ENCODE measurements at regions not wholly inside any gene's neighbourhood (a gene's known extent, or its start where the extent isn't known, plus 50 kb on each side); places are given as distances from the start of the nearest gene placed in this dataset.
"Not testable (repeated sequence)": the region's sequence is repeated elsewhere in the genome, so short reads cannot be mapped to it uniquely, and the experiment has no call there.

DNA sequence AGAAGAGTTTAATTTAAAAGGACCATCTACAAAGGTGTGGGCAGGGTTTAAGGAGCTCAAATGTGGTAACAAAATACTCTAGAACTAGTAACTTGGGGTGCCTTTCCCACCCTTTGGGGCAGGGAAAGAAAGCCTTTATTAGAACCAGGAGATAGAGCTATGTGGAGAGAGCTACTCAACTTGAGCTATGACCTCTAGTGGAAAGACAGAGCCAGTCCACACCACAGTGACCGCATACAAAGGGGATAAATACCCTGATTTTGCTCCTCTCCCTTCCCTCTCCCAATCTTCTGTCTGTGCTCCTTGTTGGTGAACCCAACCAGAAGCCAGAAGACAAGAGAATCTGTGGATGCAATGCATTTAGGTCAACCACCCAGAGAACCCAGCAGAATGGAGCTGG is 54.4 kb upstream of the JAK1 start:
- Histone ChIP-seq H2AFZ (ENCODE audit: low read depth, low read length) (no peak overlapping the region), H3K27me3 (ENCODE audit: insufficient read depth, low read length) (no peaks in the 10 kb centered on the region), H3K4me3 (ENCODE audit: low read length) (no peak overlapping the region), H3K36me3 (ENCODE audit: insufficient read depth, low read length) (no peaks in the 10 kb centered on the region), H3K9me3 (ENCODE audit: low read length) (peaks cover 6% of the 10 kb centered on the region), H3K4me1 (ENCODE audit: insufficient read depth, low read length) (no peaks in the 10 kb centered on the region)

DNA sequence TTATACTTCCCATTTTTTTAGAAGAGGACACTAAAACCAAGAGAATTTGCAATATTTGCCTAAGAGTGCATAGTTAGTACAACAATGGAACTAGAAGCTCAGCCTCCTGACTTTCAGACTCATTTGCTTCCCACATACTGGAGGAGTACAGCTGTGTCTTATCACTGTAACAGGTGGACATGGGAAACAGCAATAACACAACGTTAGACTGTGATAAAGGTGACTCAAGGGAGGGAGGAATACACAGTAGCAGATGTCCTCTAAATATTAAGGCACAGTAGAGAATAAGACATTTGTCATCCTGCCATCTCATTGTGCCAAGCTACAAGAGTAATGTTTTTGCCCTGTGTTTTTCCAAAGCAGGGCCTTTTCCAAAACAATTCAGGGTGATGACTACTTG is 55.4 kb upstream of the JAK1 start:
- H3K36me3 ChIP-seq (ENCODE audit: insufficient read depth, low read length) = no peaks in the 10 kb centered on the region
- H3K4me1 ChIP-seq (ENCODE audit: insufficient read depth, low read length) = no peaks in the 10 kb centered on the region
- peaks cover 3% of the 10 kb centered on the region for H3K9me3 ChIP-seq (ENCODE audit: low read length)
- no peaks in the 10 kb centered on the region for H3K27me3 ChIP-seq (ENCODE audit: insufficient read depth, low read length)
- H3K4me3 ChIP-seq (ENCODE audit: low read length) = no peak overlapping the region
- H2AFZ ChIP-seq (ENCODE audit: low read depth, low read length) = no peak overlapping the region

DNA sequence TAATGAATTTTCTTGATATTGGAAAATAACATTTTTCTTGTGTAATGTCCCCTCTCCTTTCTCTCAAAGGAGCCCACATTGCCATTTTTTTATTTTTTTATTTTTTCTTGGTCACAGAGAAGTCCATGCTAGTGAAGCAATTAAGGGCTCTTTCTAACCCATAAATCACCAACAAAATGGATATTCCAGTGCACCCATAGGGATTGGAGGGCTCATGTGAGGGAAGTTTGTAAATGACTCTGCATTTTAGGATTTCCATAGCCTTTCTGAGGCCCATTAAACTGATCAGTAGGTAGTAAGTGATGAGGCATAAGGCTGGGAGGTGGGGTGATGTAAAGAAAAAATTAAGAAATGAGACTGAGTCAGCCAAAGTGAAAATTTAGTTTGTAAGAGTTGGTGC is 55.9 kb upstream of the JAK1 start:
- Histone ChIP-seq H3K36me3 (ENCODE audit: insufficient read depth, low read length) (no peaks in the 10 kb centered on the region), H3K4me1 (ENCODE audit: insufficient read depth, low read length) (no peaks in the 10 kb centered on the region), H3K9me3 (ENCODE audit: low read length) (peaks cover 3% of the 10 kb centered on the region), H3K27me3 (ENCODE audit: insufficient read depth, low read length) (no peaks in the 10 kb centered on the region), H2AFZ (ENCODE audit: low read depth, low read length) (no peak overlapping the region), H3K4me3 (ENCODE audit: low read length) (no peak overlapping the region)

GRCh38 chr1:65025794-65026193 is 59.4 kb upstream of the JAK1 start:
- no peak overlapping the region for H3K4me3 ChIP-seq (ENCODE audit: low read length)
- no peaks in the 10 kb centered on the region for H3K36me3 ChIP-seq (ENCODE audit: insufficient read depth, low read length)
- H3K27me3 ChIP-seq (ENCODE audit: insufficient read depth, low read length) = no peaks in the 10 kb centered on the region
- H3K9me3 ChIP-seq (ENCODE audit: low read length) = peaks cover 3% of the 10 kb centered on the region
- no peaks in the 10 kb centered on the region for H3K4me1 ChIP-seq (ENCODE audit: insufficient read depth, low read length)
- H2AFZ ChIP-seq (ENCODE audit: low read depth, low read length) = no peak overlapping the region

- Histone ChIP-seq H3K36me3 (ENCODE audit: insufficient read depth, low read length) (no peaks in the 10 kb centered on the region), H3K9me3 (ENCODE audit: low read length) (peaks cover 3% of the 10 kb centered on the region), H3K4me3 (ENCODE audit: low read length) (no peak overlapping the region), H3K27me3 (ENCODE audit: insufficient read depth, low read length) (no peaks in the 10 kb centered on the region), H2AFZ (ENCODE audit: low read depth, low read length) (no peak overlapping the region), H3K4me1 (ENCODE audit: insufficient read depth, low read length) (no peaks in the 10 kb centered on the region)
These were observed 59.9 kb upstream of the JAK1 start for GRCh38 chr1:65026235-65026634.

GRCh38 chr1:65027666-65028358 is 61.5 kb upstream of the JAK1 start:
- Histone ChIP-seq H3K4me1 (ENCODE audit: insufficient read depth, low read length) (no peaks in the 10 kb centered on the region), H3K36me3 (ENCODE audit: insufficient read depth, low read length) (no peaks in the 10 kb centered on the region), H2AFZ (ENCODE audit: low read depth, low read length) (no peak overlapping the region), H3K9me3 (ENCODE audit: low read length) (peaks cover 3% of the 10 kb centered on the region), H3K4me3 (ENCODE audit: low read length) (no peak overlapping the region), H3K27me3 (ENCODE audit: insufficient read depth, low read length) (no peaks in the 10 kb centered on the region)

- H2AFZ ChIP-seq (ENCODE audit: low read depth, low read length); H3K27me3 ChIP-seq (ENCODE audit: insufficient read depth, low read length); H3K4me3 ChIP-seq (ENCODE audit: low read length); H3K4me1 ChIP-seq (ENCODE audit: insufficient read depth, low read length); H3K9me3 ChIP-seq (ENCODE audit: low read length); H3K36me3 ChIP-seq (ENCODE audit: insufficient read depth, low read length): not testable (repeated sequence)
These were observed 63.1 kb upstream of the JAK1 start for GRCh38 chr1:65029434-65029833.

- not testable (repeated sequence) for H2AFZ ChIP-seq (ENCODE audit: low read depth, low read length); H3K9me3 ChIP-seq (ENCODE audit: low read length); H3K4me3 ChIP-seq (ENCODE audit: low read length); H3K36me3 ChIP-seq (ENCODE audit: insufficient read depth, low read length); H3K4me1 ChIP-seq (ENCODE audit: insufficient read depth, low read length); H3K27me3 ChIP-seq (ENCODE audit: insufficient read depth, low read length)
These were observed 68.5 kb upstream of the JAK1 start for GRCh38 chr1:65034879-65035278.

DNA sequence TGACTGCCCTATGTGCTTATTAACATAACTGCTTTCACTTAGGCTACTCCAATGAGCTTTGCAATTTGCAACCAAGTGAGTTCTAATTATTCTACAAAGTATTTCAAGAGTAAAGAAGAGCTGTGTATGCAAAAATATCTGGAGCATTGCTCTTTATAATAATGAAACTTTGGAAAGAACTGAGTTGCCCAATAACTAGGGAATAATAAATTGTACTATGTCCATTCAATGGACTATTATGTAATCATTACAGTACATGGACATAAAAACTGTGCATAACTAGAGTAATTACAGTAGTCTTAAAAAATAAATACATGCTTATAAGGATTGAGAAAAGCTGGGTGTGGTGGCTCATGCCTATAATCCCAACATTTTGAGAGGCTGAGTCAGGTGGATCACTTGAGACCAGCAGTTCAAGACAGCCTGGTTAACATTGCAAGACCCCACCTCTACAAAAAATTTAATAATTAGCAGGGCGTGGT is 70.3 kb upstream of the JAK1 start:
- Histone ChIP-seq H2AFZ (ENCODE audit: low read depth, low read length) (no peak overlapping the region), H3K4me3 (ENCODE audit: low read length) (no peak overlapping the region), H3K9me3 (ENCODE audit: low read length) (no peaks in the 10 kb centered on the region)

DNA sequence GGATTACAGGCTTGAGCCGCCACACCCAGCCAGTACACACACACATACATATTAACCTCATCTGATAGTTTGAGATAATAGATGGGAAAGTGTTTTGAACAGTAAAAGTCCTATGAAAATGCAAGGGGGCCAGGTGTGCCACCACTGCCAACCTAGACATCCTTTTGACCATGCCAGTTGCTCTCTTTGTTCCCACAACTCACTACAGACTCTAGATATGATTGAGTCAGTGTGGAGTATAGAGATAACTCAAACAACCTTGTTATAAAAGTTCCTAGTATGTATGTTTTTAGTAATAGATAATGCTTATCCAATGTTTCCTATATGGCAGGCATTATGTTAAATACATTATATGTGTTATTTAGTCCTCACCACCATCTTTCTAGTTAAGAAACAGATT is 72.7 kb upstream of the JAK1 start:
- Histone ChIP-seq H3K9me3 (ENCODE audit: low read length) (no peaks in the 10 kb centered on the region), H3K36me3 (ENCODE audit: insufficient read depth, low read length) (peaks cover 2% of the 10 kb centered on the region), H3K4me3 (ENCODE audit: low read length) (no peak overlapping the region), H3K4me1 (ENCODE audit: insufficient read depth, low read length) (no peaks in the 10 kb centered on the region), H2AFZ (ENCODE audit: low read depth, low read length) (no peak overlapping the region), H3K27me3 (ENCODE audit: insufficient read depth, low read length) (no peaks in the 10 kb centered on the region)

More for the DNA sequence above, 70.3 kb upstream of the JAK1 start:
- Histone ChIP-seq H3K27me3 (ENCODE audit: insufficient read depth, low read length) (no peaks in the 10 kb centered on the region), H3K36me3 (ENCODE audit: insufficient read depth, low read length) (peaks cover 2% of the 10 kb centered on the region), H3K4me1 (ENCODE audit: insufficient read depth, low read length) (no peaks in the 10 kb centered on the region)

DNA sequence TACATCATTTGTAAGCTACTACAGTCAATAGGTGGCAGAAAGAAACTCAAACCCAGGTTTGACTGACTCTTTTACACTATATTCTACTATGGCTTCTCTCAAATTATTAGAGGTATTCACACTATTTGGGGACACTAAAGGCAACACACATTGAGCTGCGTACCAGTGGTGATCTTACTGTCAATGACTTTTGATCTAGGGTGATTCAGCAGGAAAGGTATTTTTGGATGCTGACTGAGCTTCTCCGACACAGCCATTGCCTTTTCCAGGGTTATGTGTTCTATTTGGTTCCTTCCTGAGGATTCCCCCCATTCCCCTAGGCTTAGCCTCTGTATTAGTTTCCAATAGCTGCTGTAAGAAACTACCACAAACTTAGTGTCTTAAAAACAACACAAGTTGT is 73.2 kb upstream of the JAK1 start:
- no peak overlapping the region for H2AFZ ChIP-seq (ENCODE audit: low read depth, low read length)
- no peaks in the 10 kb centered on the region for H3K9me3 ChIP-seq (ENCODE audit: low read length)
- H3K27me3 ChIP-seq (ENCODE audit: insufficient read depth, low read length) = no peaks in the 10 kb centered on the region
- no peaks in the 10 kb centered on the region for H3K4me1 ChIP-seq (ENCODE audit: insufficient read depth, low read length)
- peaks cover 2% of the 10 kb centered on the region for H3K36me3 ChIP-seq (ENCODE audit: insufficient read depth, low read length)
- H3K4me3 ChIP-seq (ENCODE audit: low read length) = no peak overlapping the region

DNA sequence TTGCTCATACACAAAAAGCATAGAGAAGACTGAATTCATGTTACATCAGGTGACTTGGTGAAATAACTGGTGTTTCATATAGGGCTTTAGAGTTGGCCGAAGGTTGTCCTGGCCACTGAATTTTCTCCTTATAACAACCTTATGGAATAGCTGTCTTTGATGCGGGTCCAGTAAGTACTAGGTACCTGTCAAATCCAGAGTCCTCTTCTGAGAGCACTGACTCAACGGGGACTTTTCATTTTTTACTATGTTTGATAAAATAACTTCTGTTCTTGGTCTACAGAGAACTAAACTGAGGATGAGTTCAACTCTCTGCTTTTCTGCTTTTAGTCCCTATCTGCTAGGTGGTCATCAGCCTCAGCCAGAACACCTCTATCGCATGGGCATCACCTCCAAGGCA is 76.1 kb upstream of the JAK1 start:
- no peaks in the 10 kb centered on the region for H3K9me3 ChIP-seq (ENCODE audit: low read length)
- no peaks in the 10 kb centered on the region for H3K27me3 ChIP-seq (ENCODE audit: insufficient read depth, low read length)
- H2AFZ ChIP-seq (ENCODE audit: low read depth, low read length) = no peak overlapping the region
- no peak overlapping the region for H3K4me3 ChIP-seq (ENCODE audit: low read length)
- H3K4me1 ChIP-seq (ENCODE audit: insufficient read depth, low read length) = no peaks in the 10 kb centered on the region
- H3K36me3 ChIP-seq (ENCODE audit: insufficient read depth, low read length) = no peaks in the 10 kb centered on the region

GRCh38 chr1:65044411-65044810 is 78.1 kb upstream of the JAK1 start:
- Histone ChIP-seq H3K27me3 (ENCODE audit: insufficient read depth, low read length) (no peaks in the 10 kb centered on the region), H2AFZ (ENCODE audit: low read depth, low read length) (no peak overlapping the region), H3K4me1 (ENCODE audit: insufficient read depth, low read length) (no peaks in the 10 kb centered on the region), H3K9me3 (ENCODE audit: low read length) (no peaks in the 10 kb centered on the region), H3K4me3 (ENCODE audit: low read length) (no peak overlapping the region), H3K36me3 (ENCODE audit: insufficient read depth, low read length) (no peaks in the 10 kb centered on the region)

Measured in neuron (in vitro differentiated cells).